T-helper 1 cell treated with Interleukin-12 subunit alpha and Interleukin-12 subunit beta and Interleukin-4 antibody, amounts not matched to agents 30 ng/mL and 1 ng/mL, for 36 hours (primary cell): ENCODE measurements at regions not wholly inside any gene's neighbourhood (a gene's known extent, or its start where the extent isn't known, plus 50 kb on each side); places are given as distances from the start of the nearest gene placed in this dataset.

Source experiments
- intact Hi-C: fragments of 100-400 bp; cut with micrococcal nuclease; formaldehyde crosslinking; loops from one replicate; pipeline ENCODE4 v1.15.1; 2024

DNA sequence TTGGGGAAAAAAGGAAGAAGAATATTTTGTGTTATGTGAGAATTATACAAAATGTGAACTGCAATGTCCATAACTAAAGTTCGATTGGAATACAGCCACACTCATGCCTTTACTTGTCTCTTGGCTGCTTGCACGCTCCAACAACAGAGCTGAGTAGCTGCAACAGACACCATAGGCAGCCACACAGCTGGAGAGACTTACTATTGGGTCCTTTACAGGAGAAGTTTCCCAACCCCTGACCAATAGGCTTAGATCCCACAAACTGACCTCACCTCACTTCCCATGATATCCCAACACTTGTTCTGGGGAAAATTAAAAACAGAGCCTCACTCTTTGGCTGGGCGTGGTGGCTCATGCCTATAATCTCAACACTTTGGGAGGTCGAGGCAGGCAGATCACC, 213.8 kb downstream of the SH3BP4 start:
- intact Hi-C loops = no loop called here

DNA sequence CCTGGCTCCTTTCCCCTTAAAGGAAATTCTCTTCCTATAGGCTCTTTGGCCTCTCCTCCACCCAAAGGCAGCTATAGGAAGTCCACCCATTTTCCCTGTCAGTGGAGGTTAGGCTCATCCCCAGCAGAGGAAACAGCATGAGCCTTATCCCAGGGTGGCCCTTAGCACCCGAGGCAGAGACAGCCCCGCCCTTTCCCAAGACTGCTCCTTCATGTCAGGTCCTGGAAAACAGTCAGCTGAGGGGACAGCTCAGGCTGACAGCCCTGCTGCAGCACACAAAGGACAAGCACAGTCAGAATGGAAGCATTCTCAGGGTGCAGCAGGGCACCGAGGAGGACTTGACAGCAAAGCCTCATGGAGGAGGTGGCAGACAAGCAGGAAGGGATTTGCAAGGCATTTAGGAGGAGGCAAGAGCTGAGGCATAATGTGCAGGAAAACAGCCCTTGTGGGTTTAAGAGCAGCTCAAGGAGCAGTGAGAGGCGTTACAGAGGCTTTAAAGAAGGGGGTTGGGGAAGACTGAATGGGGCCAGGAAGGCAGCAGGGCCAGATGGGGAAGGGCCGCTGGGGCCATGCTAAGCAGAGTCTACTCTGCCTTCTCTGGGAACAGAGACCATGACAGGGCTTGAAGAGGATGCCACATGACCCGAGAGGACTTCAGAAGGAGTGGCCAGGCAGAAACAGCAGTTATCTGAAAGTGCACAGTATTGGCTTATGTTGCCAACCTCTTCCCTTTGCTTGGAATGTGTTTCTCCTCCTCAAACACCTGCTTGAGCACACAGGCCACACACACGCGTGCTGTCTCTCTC, 216.6 kb downstream of the SH3BP4 start:
- intact Hi-C loops = no loop called here

DNA sequence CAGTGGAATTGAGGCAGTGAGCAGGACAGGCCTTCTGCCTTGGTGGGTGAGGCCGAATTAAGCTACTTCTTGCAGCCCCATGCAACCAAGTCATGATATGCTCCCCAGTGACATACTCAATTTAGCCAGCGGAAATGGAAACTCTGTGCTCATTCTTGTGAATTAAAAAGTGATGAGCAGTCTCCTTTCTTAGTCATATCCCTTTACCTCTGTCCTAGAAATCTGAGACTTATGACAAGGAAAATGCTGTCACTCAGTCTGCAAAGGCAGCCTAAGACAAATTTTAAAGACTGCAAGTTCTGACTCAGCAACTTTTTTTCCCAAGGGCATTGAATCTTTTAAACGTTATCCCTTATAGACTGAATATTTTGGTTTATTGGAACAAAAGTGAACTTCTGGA, 218.2 kb downstream of the SH3BP4 start:
- intact Hi-C loops = no loop called here

DNA sequence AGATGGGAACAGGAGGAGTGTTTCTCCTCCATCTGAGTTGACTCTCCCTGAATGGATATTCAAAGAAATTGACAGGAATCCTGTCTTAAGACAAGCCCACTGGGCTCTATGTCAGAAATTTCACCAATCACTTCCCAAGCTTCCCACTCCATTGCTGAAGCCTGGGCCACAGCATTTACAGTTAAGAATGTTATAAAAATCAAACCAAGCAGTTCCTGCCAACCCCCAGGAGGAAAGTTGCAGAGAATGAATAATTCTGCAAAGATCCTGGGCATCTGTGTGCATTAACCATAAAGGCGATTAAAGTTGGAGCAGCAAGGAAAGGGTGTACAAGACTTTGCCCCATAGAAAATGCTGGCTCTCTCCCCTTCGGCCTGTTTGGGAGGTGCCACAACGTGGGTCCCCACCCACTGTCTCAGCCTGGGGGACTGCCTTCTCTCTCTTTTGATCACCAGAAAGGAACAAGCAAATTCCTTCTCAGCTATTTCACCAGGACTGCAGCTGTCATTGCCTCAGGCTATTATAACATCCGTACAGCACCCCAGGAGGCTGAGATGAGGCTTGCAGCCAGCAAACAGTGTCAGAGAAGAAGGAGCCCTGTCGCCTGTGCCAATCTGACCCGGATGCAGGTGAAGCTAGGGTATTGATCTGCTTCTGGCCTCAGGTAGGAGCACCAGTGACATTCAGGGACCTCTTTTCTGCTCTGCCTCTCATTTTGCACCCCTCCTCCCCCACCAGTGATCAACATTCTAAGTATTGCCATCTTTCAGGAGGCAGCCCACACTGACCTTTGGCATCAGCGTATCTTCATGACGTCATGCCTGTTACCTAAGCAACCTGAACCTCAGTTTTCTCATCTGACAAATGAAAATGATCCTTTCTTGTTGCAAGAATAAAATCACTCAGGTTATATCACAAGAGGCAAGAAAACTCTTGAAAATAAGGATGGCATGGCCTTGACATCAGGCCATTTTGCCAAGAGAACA, 219.0 kb downstream of the SH3BP4 start:
- intact Hi-C loops = no loop called here

DNA sequence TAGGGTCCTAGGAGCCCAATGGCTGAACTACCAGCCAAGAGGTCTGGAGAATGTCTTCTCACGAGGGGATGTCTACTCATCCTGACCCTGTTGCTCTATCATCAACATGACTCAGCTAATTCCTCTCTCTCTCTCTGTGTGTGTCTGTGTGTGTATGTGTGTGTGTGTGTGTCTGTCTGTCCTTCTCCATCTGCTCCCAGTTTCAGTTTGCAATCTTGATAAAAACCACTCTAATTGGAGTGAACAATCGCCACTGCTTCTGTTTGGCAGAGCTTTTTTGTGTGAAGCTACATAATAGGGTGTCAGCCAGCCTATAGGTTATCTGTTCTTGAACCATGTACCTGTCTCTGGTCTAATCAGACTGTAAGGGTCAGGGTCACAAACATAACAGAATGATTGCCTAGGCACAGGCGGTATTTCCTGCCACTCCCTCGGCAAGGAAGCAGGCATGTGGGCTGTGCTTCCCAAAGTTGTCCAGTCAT, 219.8 kb downstream of the SH3BP4 start:
- intact Hi-C loops = no loop called here

DNA sequence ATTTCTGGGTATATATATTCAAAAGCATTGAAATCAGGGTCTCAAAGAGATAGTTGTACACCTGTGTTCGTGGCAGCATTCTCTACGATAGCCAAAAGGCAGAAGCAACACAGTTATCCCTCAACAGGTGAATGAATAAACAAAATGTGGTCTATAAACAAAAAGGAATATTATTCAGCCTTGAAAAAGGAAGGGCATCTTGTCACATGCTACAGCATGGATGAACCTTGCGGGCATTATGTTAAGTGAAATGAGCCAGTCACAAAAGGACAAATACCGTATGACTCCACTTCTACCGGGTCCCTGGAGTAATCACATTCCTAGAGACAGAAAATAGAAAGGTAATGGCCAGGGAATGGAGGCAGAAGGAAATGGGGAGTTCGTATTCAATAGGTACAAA, 228.8 kb downstream of the SH3BP4 start:
- intact Hi-C loops = no loop called here

DNA sequence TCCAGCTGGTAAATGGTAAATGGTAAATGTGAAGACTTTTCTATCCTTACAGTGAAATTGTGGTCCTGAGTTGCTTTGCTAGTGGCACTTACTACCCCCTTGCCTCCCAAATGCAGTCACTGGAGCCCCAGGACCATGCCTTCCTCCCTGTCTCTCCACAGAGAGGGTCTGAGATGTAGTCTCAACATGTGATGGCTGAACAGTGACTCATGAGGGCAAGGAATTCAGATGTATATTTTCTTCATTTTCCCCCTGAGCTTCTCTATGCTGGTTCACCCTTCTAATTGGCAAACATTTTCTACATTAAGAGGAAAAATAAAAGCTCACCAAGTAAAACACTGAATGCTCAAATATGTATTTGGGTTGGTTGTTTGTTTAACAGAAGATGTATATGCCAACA, 232.0 kb downstream of the SH3BP4 start:
- intact Hi-C loops = no loop called here

DNA sequence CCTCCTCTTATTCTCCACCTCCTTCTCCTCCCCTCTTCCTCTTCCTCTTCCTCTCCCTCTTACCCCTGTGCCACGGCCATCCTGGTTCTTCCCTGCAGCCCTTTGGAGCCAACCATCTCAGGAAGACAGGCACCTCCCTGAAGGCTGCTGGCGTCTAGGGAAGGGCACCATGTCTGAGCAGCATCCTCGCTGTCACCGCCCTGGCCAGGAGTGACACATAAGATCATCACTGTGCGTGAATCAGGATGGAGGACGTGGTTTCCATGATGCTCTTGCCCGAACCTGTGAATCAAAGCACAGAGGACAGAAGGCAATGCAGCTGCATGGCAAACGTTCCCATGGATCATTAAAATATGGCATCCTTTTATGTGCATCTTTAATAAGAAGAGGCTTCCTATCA, 236.0 kb downstream of the SH3BP4 start:
- intact Hi-C loops = no loop called here

DNA sequence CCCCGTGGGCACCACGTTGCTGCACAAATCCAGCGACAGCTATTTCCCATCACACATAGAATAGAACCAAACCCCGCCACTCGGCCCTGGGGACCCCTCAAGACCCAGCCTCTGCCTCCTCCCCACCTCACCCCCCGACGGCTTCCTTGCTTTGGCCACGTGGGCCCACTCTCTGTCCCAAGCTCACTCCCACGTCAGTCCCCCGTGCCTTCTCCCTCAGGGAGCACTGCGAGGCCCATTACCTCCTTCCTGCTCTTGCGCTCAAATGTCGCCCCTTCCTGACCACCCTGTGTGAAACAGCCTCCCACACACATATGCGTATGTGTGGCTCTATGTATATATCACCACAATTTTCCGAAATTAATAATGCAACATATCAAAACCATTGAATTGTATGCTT, 239.7 kb downstream of the SH3BP4 start:
- intact Hi-C loops = no loop called here

DNA sequence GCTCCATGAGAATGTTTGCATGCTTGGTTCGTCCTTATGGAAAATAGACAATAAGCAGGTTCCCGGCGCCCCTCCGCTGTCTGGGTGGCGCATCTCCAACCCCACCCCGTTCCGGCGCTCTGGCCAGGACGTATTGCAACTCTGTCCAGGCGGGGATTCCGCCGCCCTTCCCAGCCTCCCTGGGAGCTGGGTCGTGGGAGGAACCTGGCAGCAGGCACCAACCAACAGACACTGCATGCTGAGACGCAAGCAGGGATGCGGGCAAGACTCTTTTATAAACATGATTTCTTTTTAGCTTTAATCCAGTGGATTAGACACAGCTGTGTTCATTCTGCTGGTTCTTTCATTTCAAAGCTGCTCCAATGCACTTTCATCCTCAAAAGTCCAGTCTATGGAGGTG, 240.2 kb downstream of the SH3BP4 start:
- intact Hi-C loops = no loop called here

DNA sequence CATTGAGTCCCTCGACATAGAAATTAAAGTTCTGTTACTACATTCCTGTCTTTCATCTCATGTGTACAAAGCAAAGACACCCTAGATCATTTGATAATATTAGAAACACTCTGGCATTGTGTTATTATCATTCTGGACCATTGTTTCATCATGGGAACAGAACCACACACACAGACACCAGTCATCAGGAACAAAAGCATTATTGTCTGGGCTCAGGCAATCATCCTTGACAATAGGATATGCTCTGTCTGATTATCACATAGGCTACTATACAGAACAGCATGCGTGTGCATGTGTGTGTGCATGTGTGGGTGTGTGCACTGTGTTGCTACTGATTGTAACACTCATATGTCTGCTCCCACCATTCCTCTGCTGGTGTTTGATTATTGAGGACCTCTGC, 242.5 kb downstream of the SH3BP4 start:
- intact Hi-C loops = no loop called here

DNA sequence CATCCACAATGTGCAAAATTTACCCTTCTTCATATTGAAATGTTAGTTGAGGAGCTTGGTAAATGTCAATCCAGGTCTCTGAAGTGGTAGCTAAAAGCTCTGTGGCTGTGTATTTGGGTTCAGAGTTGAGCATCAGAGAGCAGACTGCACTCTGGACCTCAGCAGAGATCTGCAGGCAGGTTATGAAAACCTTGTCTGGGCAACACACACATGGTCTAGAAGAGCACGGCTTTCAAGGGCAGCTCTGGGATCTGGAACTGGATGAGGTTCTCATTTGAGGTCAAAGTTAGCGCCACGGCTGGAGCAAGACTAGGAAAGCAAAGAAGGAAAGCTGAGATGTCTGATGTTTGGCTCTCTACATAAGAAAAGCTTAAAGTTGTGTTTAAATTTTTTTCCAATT, 243.0 kb downstream of the SH3BP4 start:
- intact Hi-C loops = no loop called here

DNA sequence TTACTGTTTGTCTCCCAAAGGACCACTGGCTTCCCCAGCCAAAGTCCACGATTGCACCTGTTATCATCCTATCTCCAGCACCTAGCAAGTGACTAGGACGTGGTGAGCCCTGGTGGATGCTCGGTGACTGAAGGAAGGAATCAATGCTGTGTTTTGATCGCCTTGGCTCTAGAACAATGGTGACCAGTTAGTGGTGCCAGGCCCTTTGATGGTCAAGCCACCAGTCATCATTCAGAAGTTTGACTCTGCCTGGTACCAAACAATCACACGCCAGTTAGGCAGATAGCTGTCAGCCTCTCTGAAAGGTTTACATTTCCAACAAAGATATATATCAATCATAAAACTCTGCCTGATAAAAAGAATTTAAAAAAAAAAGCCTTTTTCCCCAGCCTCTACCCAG, 244.1 kb downstream of the SH3BP4 start:
- intact Hi-C loops = no loop called here

DNA sequence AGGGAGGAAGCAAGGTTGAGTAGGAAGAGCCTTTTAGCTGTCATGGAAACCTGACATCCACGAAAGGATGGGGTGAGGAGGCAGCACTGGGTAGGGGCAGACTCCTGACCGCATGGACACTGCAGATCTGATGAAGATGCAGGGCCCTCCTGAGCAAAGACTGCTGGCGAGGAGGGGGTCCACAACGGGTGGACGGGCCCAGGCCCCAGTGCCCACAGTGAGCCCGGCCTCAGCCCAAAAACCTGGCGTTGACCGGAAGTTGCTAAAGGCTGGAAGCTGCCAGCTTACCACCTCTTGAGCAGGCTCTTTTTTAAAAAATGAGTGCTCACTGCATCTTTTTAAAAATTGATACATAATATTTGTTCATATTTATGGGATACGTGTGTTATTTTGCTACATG, 247.3 kb downstream of the SH3BP4 start:
- intact Hi-C loops = no loop called here

DNA sequence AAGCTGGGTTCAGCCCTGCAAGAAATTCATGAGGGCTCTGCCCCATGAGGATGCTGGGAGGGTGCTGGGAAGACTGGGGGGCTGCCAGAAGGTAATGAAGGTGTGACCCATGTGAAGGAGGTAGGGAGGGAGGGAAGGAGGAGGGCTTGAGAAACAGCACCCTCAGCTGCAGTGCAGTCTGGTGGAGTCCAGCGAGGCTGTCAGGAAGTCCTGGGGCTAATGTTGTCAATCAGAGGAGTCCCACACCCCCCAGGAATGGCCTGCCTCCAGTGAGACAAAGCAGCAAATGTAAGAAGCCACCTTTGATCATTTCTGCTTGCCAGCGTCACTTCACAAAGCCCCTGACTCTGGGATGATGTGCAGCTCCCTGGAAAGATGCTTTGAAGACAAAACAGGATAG, 248.4 kb downstream of the SH3BP4 start:
- intact Hi-C loops = no loop called here

DNA sequence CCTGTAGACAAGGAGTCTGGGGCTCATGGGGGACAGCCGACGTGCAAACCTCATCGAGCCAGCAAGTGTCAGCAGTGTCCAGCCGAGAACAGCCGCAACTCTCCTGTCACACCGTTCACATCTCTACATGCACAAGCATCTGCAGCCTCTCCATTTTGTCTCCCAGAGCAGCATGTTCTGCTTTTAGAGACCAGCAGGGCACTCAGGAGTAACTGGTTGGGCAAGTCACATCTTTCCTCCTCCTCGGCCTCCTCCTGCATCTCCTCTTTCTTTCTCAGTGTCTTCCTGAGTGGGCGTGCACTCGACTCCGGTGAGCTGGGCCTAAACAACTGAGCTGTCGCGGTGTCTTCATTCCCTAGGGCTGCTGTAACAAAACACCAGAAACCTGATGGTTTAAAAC, 249.9 kb downstream of the SH3BP4 start:
- intact Hi-C loops = no loop called here

DNA sequence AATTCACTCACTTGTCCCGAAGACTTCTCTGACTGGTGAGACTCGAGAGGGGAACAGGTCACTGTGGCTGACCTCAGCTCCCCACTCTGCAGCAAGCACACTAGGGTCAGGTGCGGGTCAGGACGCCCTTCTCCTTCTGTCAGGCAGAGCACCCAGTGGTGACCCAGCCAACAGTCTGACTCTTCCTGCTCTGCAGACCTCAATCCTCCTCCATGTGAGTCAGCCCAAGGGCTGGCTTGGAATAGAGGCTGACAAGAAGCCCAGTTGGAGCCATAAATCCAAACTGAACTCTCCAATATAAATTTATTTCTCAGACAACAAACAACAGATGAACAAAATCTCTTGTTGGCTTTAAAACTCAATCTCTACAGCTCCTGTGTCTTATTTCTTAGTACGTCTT, 253.1 kb downstream of the SH3BP4 start:
- intact Hi-C loops = no loop called here

DNA sequence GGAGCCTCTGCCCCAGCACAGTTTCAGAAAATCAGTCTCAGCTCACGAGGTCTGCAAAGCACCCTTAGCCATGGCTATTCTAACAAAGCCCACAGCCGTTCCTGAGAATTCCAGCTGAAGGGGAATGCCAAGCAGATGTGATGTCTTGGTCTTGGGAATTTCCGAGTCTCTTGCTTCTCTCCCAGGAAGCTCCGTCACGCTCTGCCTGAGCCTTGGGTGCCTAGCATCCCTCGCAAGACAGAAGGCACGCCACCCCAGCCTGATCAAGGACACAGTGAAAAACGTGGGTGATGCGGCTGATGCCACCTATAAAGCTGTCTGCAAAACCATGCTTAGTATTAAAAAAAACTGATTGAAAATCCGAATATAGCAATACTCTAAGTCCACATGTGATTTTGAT, 254.6 kb downstream of the SH3BP4 start:
- intact Hi-C loops = no loop called here

DNA sequence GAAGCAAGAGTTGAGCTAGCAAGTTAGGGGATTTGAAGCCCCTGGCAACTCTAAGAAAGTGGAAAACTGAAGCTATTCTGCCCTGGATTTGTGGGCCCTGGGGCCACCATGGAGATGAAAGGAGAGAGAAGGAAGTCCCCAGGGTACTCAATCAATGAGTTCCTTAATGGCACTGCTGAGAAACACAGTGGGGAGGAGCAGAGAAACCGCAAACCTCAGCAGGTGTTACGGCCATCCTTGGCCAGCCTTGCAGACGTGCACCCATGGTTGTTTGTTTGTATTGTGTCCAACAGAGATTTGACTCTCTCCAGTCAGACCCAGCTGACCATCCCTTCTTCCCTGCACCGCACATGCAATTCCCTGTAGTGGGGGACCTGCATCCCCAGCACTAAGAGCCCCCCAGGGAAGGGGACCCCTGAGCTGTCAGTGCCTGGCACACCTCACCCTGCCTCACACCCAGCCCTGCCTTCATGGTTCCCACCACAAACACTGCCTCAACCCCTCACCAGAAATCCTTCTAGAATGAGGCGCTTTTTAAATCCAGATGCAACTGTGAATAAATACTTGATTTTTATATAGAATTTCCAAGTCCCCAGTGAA, 255.3 kb downstream of the SH3BP4 start:
- intact Hi-C loops = no loop called here

DNA sequence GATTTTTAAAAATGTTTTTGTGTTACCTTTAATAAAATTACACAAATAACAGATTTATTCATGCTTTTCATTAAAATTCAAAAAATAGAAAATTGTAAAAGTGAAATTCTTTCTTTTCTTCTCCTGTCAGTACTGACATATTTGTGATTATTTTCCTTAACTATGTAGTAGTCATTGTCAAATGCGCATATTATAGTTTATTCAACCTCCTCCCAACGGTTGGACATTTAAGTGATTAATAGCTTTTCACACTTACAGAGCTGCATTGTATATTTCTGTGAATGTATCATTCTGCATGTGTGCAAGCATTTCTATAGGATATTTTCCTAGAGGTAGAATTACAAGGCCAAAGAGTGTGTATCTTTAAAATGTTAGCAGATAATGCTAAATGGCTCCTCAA, 259.2 kb downstream of the SH3BP4 start:
- intact Hi-C loops = no loop called here

DNA sequence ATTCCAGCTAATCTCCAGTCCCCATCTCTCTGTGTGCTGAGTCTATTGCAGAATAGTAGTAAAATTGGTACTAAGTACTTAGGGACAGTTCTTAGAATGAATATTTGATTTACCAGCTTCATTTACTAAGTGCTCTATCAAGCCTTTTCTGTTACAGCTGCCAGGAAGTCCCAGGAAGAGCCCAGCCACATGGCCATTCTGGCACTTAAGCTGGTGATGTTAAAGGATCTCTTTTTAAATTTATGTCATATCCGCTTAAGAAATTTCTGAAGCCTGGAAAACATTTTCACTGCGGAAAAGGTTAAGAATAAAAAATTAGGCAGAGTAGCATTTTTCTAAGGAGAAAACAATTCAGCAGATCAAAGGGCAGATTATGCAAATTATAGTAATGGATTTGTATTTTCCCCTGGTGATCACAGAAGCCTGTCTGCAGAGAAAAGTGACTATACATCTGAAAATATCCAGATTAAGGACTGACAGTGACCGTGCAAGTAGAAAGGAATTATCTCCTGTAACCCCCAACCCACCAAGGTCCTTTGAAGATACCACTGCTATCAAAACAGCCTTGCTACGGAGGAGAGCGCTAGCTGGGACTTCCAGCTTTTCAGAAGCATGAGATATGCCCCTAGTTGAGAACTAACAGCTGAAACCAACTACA, 260.8 kb downstream of the SH3BP4 start:
- intact Hi-C loops = no loop called here
